CD4-positive, alpha-beta T cell (primary cell): ENCODE measurements at regions not wholly inside any gene's neighbourhood (a gene's known extent, or its start where the extent isn't known, plus 50 kb on each side); places are given as distances from the start of the nearest gene placed in this dataset.

Experiments
- ATAC-seq: fragments of 200-7000 bp; cut with Tn5 transposase; one replicate; pipeline ENCODE4 v1.10.0; 2022; ENCODE audit warnings: mild to moderate bottlenecking; ENCODE audit not compliant: poor library complexity
- CTCF ChIA-PET: fragments of 350-600 bp; sonication (Branson Sonifier 250); formaldehyde crosslinking; loops from one replicate; lab custom pipeline; 2021; ENCODE audit warnings: antibody characterized with exemption, inconsistent platforms; lab: Charles Lee
- POLR2A ChIA-PET: fragments of 350-600 bp; sonication (Branson Sonifier 250); formaldehyde crosslinking; loops from one replicate; lab custom pipeline; 2021; ENCODE audit warnings: antibody characterized with exemption, inconsistent platforms; lab: Charles Lee
- DNase-seq, 14 experiments: peaks; one replicate each; pipeline ENCODE4 v3.0.0-alpha.2; 2013 to 2020; ENCODE audit warnings: mixed read lengths in 2 of 14
- H3K27ac ChIP-seq, 2 donors: one replicate each; pipeline versions ENCODE4 v1.5.1 to v1.7.0; 2013; ENCODE audit warnings: low read length in 2 of 2, low read depth in 1 of 2, mild to moderate bottlenecking in 1 of 2
- H3K27me3 ChIP-seq, 2 experiments: 1 replicate in 1 of 2; 2 replicates in 1 of 2; pipeline versions ENCODE4 v1.6.1 to v1.7.0; 2013; ENCODE audit warnings: low read length in 2 of 2, control low read depth in 1 of 2, mild to moderate bottlenecking in 1 of 2, moderate library complexity in 1 of 2; ENCODE audit not compliant: insufficient read depth in 2 of 2, control insufficient read depth in 1 of 2
- H3K36me3 ChIP-seq: one replicate; pipeline ENCODE4 v1.6.1; 2013; ENCODE audit warnings: low read length, control low read depth; ENCODE audit not compliant: insufficient read depth
- H3K4me1 ChIP-seq: one replicate; pipeline ENCODE4 v1.6.1; 2013; ENCODE audit warnings: low read length, control low read depth; ENCODE audit not compliant: insufficient read depth
- H3K4me3 ChIP-seq: one replicate; pipeline ENCODE4 v1.5.1; 2013; ENCODE audit warnings: mild to moderate bottlenecking, low read length, moderate library complexity
- H3K9me3 ChIP-seq, 2 experiments: 1 replicate in 1 of 2; 2 replicates in 1 of 2; pipeline versions ENCODE4 v1.6.1 to v1.7.0; 2013; ENCODE audit warnings: low read length in 2 of 2, mild to moderate bottlenecking in 2 of 2, control low read depth in 1 of 2, moderate library complexity in 1 of 2; ENCODE audit not compliant: control insufficient read depth in 1 of 2, insufficient read depth in 1 of 2
- H3K27ac Mint-ChIP-seq: one replicate; pipeline ENCODE4 v1.8.0; 2020; ENCODE audit warnings: mixed read lengths
- H3K27me3 Mint-ChIP-seq: one replicate; pipeline ENCODE4 v1.8.0; 2021; ENCODE audit warnings: mixed read lengths
- H3K36me3 Mint-ChIP-seq: one replicate; pipeline ENCODE4 v1.8.0; 2021; ENCODE audit warnings: low read depth, mixed read lengths
- H3K4me1 Mint-ChIP-seq: one replicate; pipeline ENCODE4 v1.8.0; 2021; ENCODE audit warnings: low read depth, mixed read lengths
- H3K4me3 Mint-ChIP-seq: one replicate; pipeline ENCODE4 v1.8.0; 2020; ENCODE audit warnings: mild to moderate bottlenecking, mixed read lengths
- H3K9me3 Mint-ChIP-seq: one replicate; pipeline ENCODE4 v1.8.0; 2020; ENCODE audit warnings: mixed read lengths
- intact Hi-C, 2 experiments: fragments of 100-400 bp; cut with DNase I in 1 of 2; cut with micrococcal nuclease in 1 of 2; formaldehyde crosslinking; loops; one replicate each; pipeline versions ENCODE4 v1.15.1 to v1.9.0; 2023 to 2025; cut with DNase I, micrococcal nuclease
- TF ChIP-seq, protein P1 (sequence below): fragments of 200-600 bp; IDR thresholded peaks from one replicate; pipeline ENCODE4 v1.8.0; 2022; ENCODE audit warnings: antibody characterized with exemption, mild to moderate bottlenecking

DNA sequence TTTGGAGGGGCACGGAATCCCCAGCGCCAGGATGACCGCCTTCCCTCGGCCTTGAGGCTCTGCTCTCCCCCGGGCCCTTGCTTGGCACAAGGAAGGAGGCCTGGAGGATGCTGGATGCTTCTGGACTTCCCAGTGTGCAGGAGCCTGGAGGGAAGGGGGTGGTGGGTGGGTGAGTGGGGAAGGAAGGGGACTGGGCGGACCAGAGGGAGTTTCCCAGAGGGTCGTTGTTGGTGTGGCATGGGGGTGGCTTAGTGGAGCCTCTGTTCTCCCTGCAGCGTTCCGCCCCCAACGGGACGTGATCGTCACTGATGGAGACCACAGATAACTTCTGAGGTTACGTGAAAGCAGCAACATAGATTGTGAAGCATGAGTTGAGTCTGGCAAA, 140.0 kb downstream of the IRF8 start:
- ChIA-PET CTCF (no interaction called here), POLR2A (no interaction called here)
- Mint-ChIP-seq H3K36me3 (no peaks in the 10 kb centered on the region), H3K4me3 (no peak overlapping the region), H3K27me3 (peaks cover 26% of the 10 kb centered on the region), H3K27ac (no peak overlapping the region), H3K4me1 (no peaks in the 10 kb centered on the region), H3K9me3 (no peaks in the 10 kb centered on the region)
- TF ChIP-seq, protein P1, sequence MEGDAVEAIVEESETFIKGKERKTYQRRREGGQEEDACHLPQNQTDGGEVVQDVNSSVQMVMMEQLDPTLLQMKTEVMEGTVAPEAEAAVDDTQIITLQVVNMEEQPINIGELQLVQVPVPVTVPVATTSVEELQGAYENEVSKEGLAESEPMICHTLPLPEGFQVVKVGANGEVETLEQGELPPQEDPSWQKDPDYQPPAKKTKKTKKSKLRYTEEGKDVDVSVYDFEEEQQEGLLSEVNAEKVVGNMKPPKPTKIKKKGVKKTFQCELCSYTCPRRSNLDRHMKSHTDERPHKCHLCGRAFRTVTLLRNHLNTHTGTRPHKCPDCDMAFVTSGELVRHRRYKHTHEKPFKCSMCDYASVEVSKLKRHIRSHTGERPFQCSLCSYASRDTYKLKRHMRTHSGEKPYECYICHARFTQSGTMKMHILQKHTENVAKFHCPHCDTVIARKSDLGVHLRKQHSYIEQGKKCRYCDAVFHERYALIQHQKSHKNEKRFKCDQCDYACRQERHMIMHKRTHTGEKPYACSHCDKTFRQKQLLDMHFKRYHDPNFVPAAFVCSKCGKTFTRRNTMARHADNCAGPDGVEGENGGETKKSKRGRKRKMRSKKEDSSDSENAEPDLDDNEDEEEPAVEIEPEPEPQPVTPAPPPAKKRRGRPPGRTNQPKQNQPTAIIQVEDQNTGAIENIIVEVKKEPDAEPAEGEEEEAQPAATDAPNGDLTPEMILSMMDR, result no peak
- Histone ChIP-seq H3K9me3 (no peaks in the 10 kb centered on the region), H3K27ac (no peak overlapping the region), H3K4me1 (peaks cover 8% of the 10 kb centered on the region), H3K36me3 (no peaks in the 10 kb centered on the region), H3K4me3 (no peak overlapping the region), H3K27me3 (peaks cover 0 to 5% of the 10 kb centered on the region in 2 experiments)
- intact Hi-C loops, result no loop called here
- DNase-seq (peak in 2 of 14 experiments; percentile 7 to 13), ATAC-seq (peak; percentile 26)

DNA sequence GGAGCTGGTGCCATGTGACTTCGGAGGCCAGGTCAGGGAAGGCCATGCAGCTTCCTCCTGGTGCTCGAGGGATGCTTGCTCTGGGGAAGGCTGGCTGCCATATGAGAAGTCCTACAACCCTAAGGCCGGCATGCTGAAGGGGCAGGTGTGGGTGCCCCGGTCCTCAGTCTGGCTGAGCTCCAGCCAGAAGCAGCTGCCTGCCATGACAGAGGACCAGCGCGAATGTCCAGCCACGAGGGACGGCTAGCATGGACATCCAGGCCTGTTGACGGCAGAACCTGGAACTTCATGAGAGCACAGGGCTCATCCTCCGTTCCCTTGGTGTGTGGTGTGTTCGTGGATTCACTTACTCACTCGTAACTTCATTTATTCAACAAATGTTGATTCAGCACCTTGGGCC, 140.6 kb downstream of the IRF8 start:
- Mint-ChIP-seq H3K27ac (no peak overlapping the region), H3K4me3 (no peak overlapping the region), H3K4me1 (peaks cover 3% of the 10 kb centered on the region), H3K36me3 (no peaks in the 10 kb centered on the region), H3K27me3 (peaks cover 29% of the 10 kb centered on the region), H3K9me3 (no peaks in the 10 kb centered on the region)
- intact Hi-C loops, result no loop called here
- Histone ChIP-seq H3K4me1 (peaks cover 14% of the 10 kb centered on the region), H3K27me3 (peaks cover 2 to 5% of the 10 kb centered on the region in 2 experiments), H3K36me3 (no peaks in the 10 kb centered on the region), H3K9me3 (no peaks in the 10 kb centered on the region), H3K27ac (no peak overlapping the region), H3K4me3 (no peak overlapping the region)
- TF ChIP-seq, protein P1, result no peak
- ChIA-PET CTCF (no interaction called here), POLR2A (no interaction called here)
- ATAC-seq (no peak), DNase-seq (no peak)

DNA sequence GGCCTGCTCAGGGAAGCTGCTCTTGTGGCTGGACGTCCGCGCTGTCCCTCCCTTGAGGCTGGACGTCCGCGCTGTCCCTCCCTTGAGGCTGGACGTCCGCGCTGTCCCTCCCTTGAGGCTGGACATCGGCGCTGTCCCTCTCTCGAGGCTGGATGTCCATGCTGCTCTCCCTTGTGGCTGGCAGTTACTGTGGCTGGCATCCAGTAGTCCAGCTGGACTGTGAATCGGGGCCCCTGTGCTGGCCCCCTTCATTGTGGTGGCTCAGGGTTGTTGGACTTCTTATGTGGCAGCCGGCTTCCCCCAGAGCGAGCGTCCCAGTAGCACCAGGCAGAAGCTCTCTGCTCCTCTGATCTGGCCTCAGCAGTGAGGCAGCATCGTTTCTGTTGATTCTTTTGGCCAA, 141.5 kb downstream of the IRF8 start:
- Mint-ChIP-seq H3K27me3 (peaks cover 32% of the 10 kb centered on the region), H3K4me3 (no peak overlapping the region), H3K4me1 (peaks cover 12% of the 10 kb centered on the region), H3K9me3 (no peaks in the 10 kb centered on the region), H3K36me3 (no peaks in the 10 kb centered on the region), H3K27ac (no peak overlapping the region)
- H3K36me3 ChIP-seq, result no peaks in the 10 kb centered on the region
- no peak overlapping the region for H3K27ac ChIP-seq
- TF ChIP-seq, protein P1, result no peak
- no peak overlapping the region for H3K4me3 ChIP-seq
- ATAC-seq, result no peak
- DNase-seq, result no peak
- intact Hi-C loops, result no loop called here
- POLR2A ChIA-PET, result no interaction called here
- H3K4me1 ChIP-seq, result peaks cover 23% of the 10 kb centered on the region
- CTCF ChIA-PET, result no interaction called here
- no peaks in the 10 kb centered on the region for H3K9me3 ChIP-seq
- H3K27me3 ChIP-seq, result peaks cover 2 to 5% of the 10 kb centered on the region in 2 experiments
